Hepatocyte (in vitro differentiated cells): ENCODE measurements at regions not wholly inside any gene's neighbourhood (a gene's known extent, or its start where the extent isn't known, plus 50 kb on each side); places are given as distances from the start of the nearest gene placed in this dataset.

Source experiments
- DNase-seq: peaks from one replicate; pipeline ENCODE4 v3.0.0-alpha.2; 2016; ENCODE audit warnings: low spot score
- H2AFZ ChIP-seq: fragments of 200-600 bp; sonication (generic); 2 replicates; pipeline ENCODE4 v1.6.0; 2016; ENCODE audit warnings: antibody characterized with exemption, mild to moderate bottlenecking
- H3K27ac ChIP-seq: fragments of 200-600 bp; sonication (generic); 2 replicates; pipeline ENCODE4 v1.5.1; 2016; ENCODE audit warnings: mild to moderate bottlenecking
- H3K27me3 ChIP-seq: fragments of 200-600 bp; sonication (generic); 2 replicates; pipeline ENCODE4 v1.6.1; 2016
- H3K36me3 ChIP-seq: fragments of 200-600 bp; sonication (generic); replicated peaks from 2 replicates; pipeline ENCODE4 v1.5.1; 2016; ENCODE audit warnings: low read depth; ENCODE audit not compliant: insufficient read depth
- H3K4me1 ChIP-seq: fragments of 200-600 bp; sonication (generic); 2 replicates; pipeline ENCODE4 v1.5.1; 2016; ENCODE audit warnings: mild to moderate bottlenecking, moderate library complexity; ENCODE audit not compliant: insufficient read depth
- H3K4me2 ChIP-seq: fragments of 200-600 bp; sonication (generic); 2 replicates; pipeline ENCODE4 v1.6.0; 2016
- H3K4me3 ChIP-seq: fragments of 200-600 bp; sonication (generic); 2 replicates; pipeline ENCODE4 v1.5.1; 2016; ENCODE audit warnings: mild to moderate bottlenecking
- H3K79me2 ChIP-seq: fragments of 200-600 bp; sonication (generic); 2 replicates; pipeline ENCODE4 v1.6.0; 2017; ENCODE audit warnings: mild to moderate bottlenecking
- H3K9me2 ChIP-seq: fragments of 200-600 bp; sonication (generic); replicated peaks from 2 replicates; pipeline ENCODE4 v1.6.0; 2017; ENCODE audit warnings: mild to moderate bottlenecking; ENCODE audit not compliant: insufficient read depth
- H3K9me3 ChIP-seq: fragments of 200-600 bp; sonication (generic); 2 replicates; pipeline ENCODE4 v1.5.1; 2016; ENCODE audit warnings: low read depth, mild to moderate bottlenecking
- H4K20me1 ChIP-seq: fragments of 200-600 bp; sonication (generic); 2 replicates; pipeline ENCODE4 v1.6.0; 2016; ENCODE audit warnings: mild to moderate bottlenecking; ENCODE audit not compliant: insufficient read depth, poor library complexity, severe bottlenecking
- CTCF ChIP-seq: fragments of 200-600 bp; sonication (generic); IDR thresholded peaks from 2 replicates; pipeline ENCODE4 v1.5.1; 2016; ENCODE audit warnings: antibody characterized with exemption, mild to moderate bottlenecking; ENCODE audit not compliant: poor library complexity
- EZH2 ChIP-seq: fragments of 200-600 bp; sonication (generic); IDR thresholded peaks from 2 replicates; pipeline ENCODE4 v1.6.1; 2016; ENCODE audit warnings: antibody characterized with exemption, mild to moderate bottlenecking, borderline replicate concordance
- EZH2phosphoT487 ChIP-seq: fragments of 200-600 bp; sonication (generic); IDR thresholded peaks from one replicate; pipeline ENCODE4 v1.6.1; 2018; ENCODE audit warnings: antibody characterized with exemption, mild to moderate bottlenecking, low read depth, moderate library complexity; ENCODE audit not compliant: unreplicated experiment, severe bottlenecking
- WGBS: methylation state at CpG from one replicate; pipeline ENCODE4 v1.1.6; 2016; ENCODE audit warnings: low lambda C conversion rate; ENCODE audit errors: missing lambda C conversion rate; 5-methylcytosine and 5-hydroxymethylcytosine counted together

GRCh38 chr11:45507916-45508315 lies 157.5 kb downstream of the CHST1 start:
- no peak overlapping the region for H3K4me2 ChIP-seq
- H3K79me2 ChIP-seq: no peaks in the 10 kb centered on the region
- 100% methylated on average over 4 of the region's 4 CpGs for WGBS
- no peaks in the 10 kb centered on the region for H4K20me1 ChIP-seq
- no peak for DNase-seq
- no peaks in the 10 kb centered on the region for H3K9me2 ChIP-seq
- no peak overlapping the region for H3K4me3 ChIP-seq
- no peak for TF ChIP-seq EZH2
- TF ChIP-seq EZH2phosphoT487: no peak
- no peak for TF ChIP-seq CTCF
- no peaks in the 10 kb centered on the region for H3K9me3 ChIP-seq
- H2AFZ ChIP-seq: no peak overlapping the region
- H3K27me3 ChIP-seq: peaks cover 9% of the 10 kb centered on the region
- H3K27ac ChIP-seq: no peak overlapping the region
- H3K36me3 ChIP-seq: no peaks in the 10 kb centered on the region
- H3K4me1 ChIP-seq: no peaks in the 10 kb centered on the region

GRCh38 chr11:45503311-45503710 lies 162.1 kb downstream of the CHST1 start:
- Histone ChIP-seq H3K9me3 (no peaks in the 10 kb centered on the region), H3K27ac (no peak overlapping the region), H4K20me1 (no peaks in the 10 kb centered on the region), H3K79me2 (no peaks in the 10 kb centered on the region), H3K4me3 (no peak overlapping the region), H3K4me2 (no peak overlapping the region), H3K9me2 (no peaks in the 10 kb centered on the region), H3K27me3 (no peaks in the 10 kb centered on the region), H3K4me1 (peaks cover 18% of the 10 kb centered on the region), H2AFZ (no peak overlapping the region), H3K36me3 (no peaks in the 10 kb centered on the region)
- DNase-seq: no peak
- 90% methylated on average over 4 of the region's 4 CpGs for WGBS
- TF ChIP-seq CTCF (no peak), EZH2 (no peak), EZH2phosphoT487 (no peak)

- Histone ChIP-seq H3K4me2 (peak overlapping the region; percentile 41), H4K20me1 (no peaks in the 10 kb centered on the region), H3K27me3 (no peaks in the 10 kb centered on the region), H3K4me1 (peaks cover 18% of the 10 kb centered on the region), H3K9me3 (no peaks in the 10 kb centered on the region), H3K36me3 (no peaks in the 10 kb centered on the region), H3K9me2 (no peaks in the 10 kb centered on the region), H3K27ac (peak overlapping the region; percentile 72), H3K79me2 (no peaks in the 10 kb centered on the region), H3K4me3 (no peak overlapping the region), H2AFZ (no peak overlapping the region)
- WGBS: 96% methylated on average over 5 of the region's 5 CpGs
- TF ChIP-seq CTCF: no peak
- no peak for TF ChIP-seq EZH2
- no peak for TF ChIP-seq EZH2phosphoT487
- peak; percentile 14 for DNase-seq
Observed at GRCh38 chr11:45502226-45502545, 163.2 kb downstream of the CHST1 start.
